Suprapubic skin (tissue), 4 donors: ENCODE measurements at regions not wholly inside any gene's neighbourhood (a gene's known extent, or its start where the extent isn't known, plus 50 kb on each side); places are given as distances from the start of the nearest gene placed in this dataset.

ENCODE experiments used
- CTCF ChIP-seq, 2 donors: fragments of 200-600 bp in 1 of 2; fragments of 450-650 bp in 1 of 2; sonication (generic) in 1 of 2; IDR thresholded peaks; one replicate each; pipeline ENCODE4 v1.5.1; 2016 to 2019; ENCODE audit warnings: antibody characterized with exemption in 2 of 2, mild to moderate bottlenecking in 1 of 2, moderate library complexity in 1 of 2
- POLR2A ChIP-seq, 2 donors: fragments of 450-650 bp; IDR thresholded peaks; one replicate each; pipeline ENCODE4 v1.6.1; 2017; ENCODE audit warnings: antibody characterized with exemption in 2 of 2, mild to moderate bottlenecking in 2 of 2, moderate library complexity in 2 of 2
- POLR2AphosphoS5 ChIP-seq, 3 donors: sonication (generic); formaldehyde crosslinking; IDR thresholded peaks; one replicate each; pipeline ENCODE4 v1.6.1; 2017; ENCODE audit warnings: antibody characterized with exemption in 3 of 3

DNA sequence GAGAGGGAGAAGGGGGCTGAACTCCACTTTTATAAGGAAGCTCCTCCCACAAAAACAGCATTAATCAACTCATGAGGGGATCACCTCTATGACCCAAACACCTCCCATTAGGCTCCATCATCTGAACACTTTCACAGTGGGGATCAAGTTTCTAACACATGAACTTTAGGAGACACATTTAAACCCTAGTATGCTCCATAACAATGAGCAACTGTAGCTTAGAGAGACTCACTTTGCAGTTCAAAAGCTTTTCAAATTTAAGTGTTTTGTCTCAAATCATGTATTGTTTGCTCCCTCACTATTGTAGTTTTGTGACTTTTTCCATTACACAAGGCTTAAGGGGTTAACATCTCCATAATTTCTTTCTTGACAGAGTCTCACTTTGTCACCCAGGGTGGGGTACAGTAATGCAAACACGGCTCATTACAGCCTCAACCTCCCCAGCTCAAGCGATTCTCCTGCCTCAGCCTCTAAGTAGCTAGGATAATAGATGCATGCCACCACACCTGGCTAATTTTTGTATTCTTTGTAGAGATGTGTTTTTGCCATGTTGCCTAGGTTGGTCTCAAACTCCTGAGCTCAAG, 352.7 kb upstream of the CDH20 start:
- TF ChIP-seq CTCF (IDR thresholded peaks at IDR 0.05) (no peak), POLR2A (IDR thresholded peaks at IDR 0.05) (no peak), POLR2AphosphoS5 (IDR thresholded peaks at IDR 0.05) (no peak)
